DOHH2 (cell line): ENCODE measurements at regions not wholly inside any gene's neighbourhood (a gene's known extent, or its start where the extent isn't known, plus 50 kb on each side); places are given as distances from the start of the nearest gene placed in this dataset.

Source experiments
- H3F3A ChIP-seq: fragments of 200-600 bp; sonication (generic), shearing (Covaris generic); 2 replicates; pipeline ENCODE4 v1.6.0; 2016; ENCODE audit warnings: antibody characterized with exemption, mild to moderate bottlenecking; ENCODE audit not compliant: control insufficient read depth, insufficient read depth
- H3K27ac ChIP-seq: fragments of 200-600 bp; sonication (generic); 2 replicates; pipeline ENCODE4 v1.5.1; 2014; ENCODE audit warnings: low read depth, mild to moderate bottlenecking, low read length, moderate library complexity
- H3K27me3 ChIP-seq: fragments of 200-600 bp; sonication (generic); 2 replicates; pipeline ENCODE4 v1.6.1; 2014; ENCODE audit warnings: mild to moderate bottlenecking, low read length, mixed read lengths; ENCODE audit not compliant: control insufficient read depth
- H3K36me3 ChIP-seq: fragments of 200-600 bp; sonication (generic); 2 replicates; pipeline ENCODE4 v1.6.1; 2014; ENCODE audit warnings: mild to moderate bottlenecking, low read length, moderate library complexity, mixed read lengths; ENCODE audit not compliant: control insufficient read depth
- H3K4me1 ChIP-seq: fragments of 200-600 bp; sonication (generic); 2 replicates; pipeline ENCODE4 v1.6.1; 2014; ENCODE audit warnings: mild to moderate bottlenecking, low read length, mixed read lengths; ENCODE audit not compliant: control insufficient read depth
- H3K4me2 ChIP-seq: fragments of 200-600 bp; sonication (generic); 2 replicates; pipeline ENCODE4 v1.6.0; 2014; ENCODE audit warnings: mild to moderate bottlenecking, low read length, moderate library complexity
- H3K4me3 ChIP-seq: fragments of 200-600 bp; sonication (generic); 2 replicates; pipeline ENCODE4 v1.5.1; 2014; ENCODE audit warnings: mild to moderate bottlenecking, low read length, mixed read lengths
- H3K79me2 ChIP-seq: fragments of 200-600 bp; sonication (generic); 2 replicates; pipeline ENCODE4 v1.6.1; 2014; ENCODE audit warnings: mild to moderate bottlenecking, low read length, mixed read lengths; ENCODE audit not compliant: control insufficient read depth
- H3K9me2 ChIP-seq: fragments of 200-600 bp; sonication (generic); replicated peaks from 2 replicates; pipeline ENCODE4 v1.6.1; 2014; ENCODE audit warnings: mild to moderate bottlenecking, low read length, mixed read lengths; ENCODE audit not compliant: control insufficient read depth
- H3K9me3 ChIP-seq: fragments of 200-600 bp; sonication (generic); 2 replicates; pipeline ENCODE4 v1.6.1; 2014; ENCODE audit warnings: antibody characterized with exemption, low read length, mixed read lengths; ENCODE audit not compliant: control insufficient read depth, insufficient read depth
- H4K20me1 ChIP-seq: fragments of 200-600 bp; sonication (generic); 2 replicates; pipeline ENCODE4 v1.6.0; 2014; ENCODE audit warnings: low read depth, mild to moderate bottlenecking, antibody characterized with exemption, low read length, moderate library complexity; ENCODE audit not compliant: control insufficient read depth, insufficient read depth
- CTCF ChIP-seq: fragments of 200-600 bp; sonication (generic); IDR thresholded peaks from one replicate; pipeline ENCODE4 v1.5.1; 2014; ENCODE audit warnings: antibody characterized with exemption, mild to moderate bottlenecking, low read depth, low read length; ENCODE audit not compliant: poor library complexity, severe bottlenecking
- EZH2phosphoT487 ChIP-seq: fragments of 200-600 bp; sonication (generic); IDR thresholded peaks from 2 replicates; pipeline ENCODE4 v1.6.1; 2017; ENCODE audit warnings: borderline replicate concordance, mild to moderate bottlenecking, antibody characterized with exemption, low read length, moderate library complexity, mixed read lengths

- no peaks in the 10 kb centered on the region for H3K4me1 ChIP-seq
- H3K9me3 ChIP-seq, result no peaks in the 10 kb centered on the region
- no peaks in the 10 kb centered on the region for H3F3A ChIP-seq
- H3K79me2 ChIP-seq, result no peaks in the 10 kb centered on the region
- H4K20me1 ChIP-seq, result no peaks in the 10 kb centered on the region
- no peaks in the 10 kb centered on the region for H3K9me2 ChIP-seq
- no peak overlapping the region for H3K4me2 ChIP-seq
- TF ChIP-seq CTCF (no peak), EZH2phosphoT487 (no peak)
- H3K4me3 ChIP-seq, result no peak overlapping the region
- H3K27ac ChIP-seq, result no peak overlapping the region
- no peaks in the 10 kb centered on the region for H3K36me3 ChIP-seq
- H3K27me3 ChIP-seq, result peaks cover 27% of the 10 kb centered on the region
These were observed 71.8 kb upstream of the SIMC1 start for GRCh38 chr5:176166427-176166826.

- H3K36me3 ChIP-seq, result no peaks in the 10 kb centered on the region
- no peaks in the 10 kb centered on the region for H3F3A ChIP-seq
- H3K4me2 ChIP-seq, result no peak overlapping the region
- no peaks in the 10 kb centered on the region for H3K79me2 ChIP-seq
- no peaks in the 10 kb centered on the region for H3K9me2 ChIP-seq
- no peaks in the 10 kb centered on the region for H4K20me1 ChIP-seq
- H3K27ac ChIP-seq, result no peak overlapping the region
- no peak overlapping the region for H3K4me3 ChIP-seq
- peaks cover 23% of the 10 kb centered on the region for H3K27me3 ChIP-seq
- no peak for TF ChIP-seq EZH2phosphoT487
- no peak for TF ChIP-seq CTCF
- no peaks in the 10 kb centered on the region for H3K9me3 ChIP-seq
- no peaks in the 10 kb centered on the region for H3K4me1 ChIP-seq
These were observed 70.4 kb upstream of the SIMC1 start for GRCh38 chr5:176167800-176168199.

- peaks cover 23% of the 10 kb centered on the region for H3K27me3 ChIP-seq
These were observed 68.7 kb upstream of the SIMC1 start for GRCh38 chr5:176169393-176170063.

More at GRCh38 chr5:176169393-176170063, 68.7 kb upstream of the SIMC1 start:
- no peaks in the 10 kb centered on the region for H3K9me3 ChIP-seq
- H3K4me2 ChIP-seq, result no peak overlapping the region
- H3F3A ChIP-seq, result no peaks in the 10 kb centered on the region
- no peaks in the 10 kb centered on the region for H3K36me3 ChIP-seq
- no peak overlapping the region for H3K27ac ChIP-seq
- H3K9me2 ChIP-seq, result no peaks in the 10 kb centered on the region
- no peak overlapping the region for H3K4me3 ChIP-seq
- no peaks in the 10 kb centered on the region for H3K79me2 ChIP-seq
- no peaks in the 10 kb centered on the region for H3K4me1 ChIP-seq
- H4K20me1 ChIP-seq, result no peaks in the 10 kb centered on the region
- TF ChIP-seq CTCF (no peak), EZH2phosphoT487 (no peak)
